DMS153 (cell line): ENCODE measurements at regions not wholly inside any gene's neighbourhood (a gene's known extent, or its start where the extent isn't known, plus 50 kb on each side); places are given as distances from the start of the nearest gene placed in this dataset.
"Not testable (repeated sequence)": the region's sequence is repeated elsewhere in the genome, so short reads cannot be mapped to it uniquely, and the experiment has no call there.

Experiments
- DNase-seq: peaks from one replicate; lab custom pipeline; 2025; lab: John Stamatoyannopoulos, UW

DNA sequence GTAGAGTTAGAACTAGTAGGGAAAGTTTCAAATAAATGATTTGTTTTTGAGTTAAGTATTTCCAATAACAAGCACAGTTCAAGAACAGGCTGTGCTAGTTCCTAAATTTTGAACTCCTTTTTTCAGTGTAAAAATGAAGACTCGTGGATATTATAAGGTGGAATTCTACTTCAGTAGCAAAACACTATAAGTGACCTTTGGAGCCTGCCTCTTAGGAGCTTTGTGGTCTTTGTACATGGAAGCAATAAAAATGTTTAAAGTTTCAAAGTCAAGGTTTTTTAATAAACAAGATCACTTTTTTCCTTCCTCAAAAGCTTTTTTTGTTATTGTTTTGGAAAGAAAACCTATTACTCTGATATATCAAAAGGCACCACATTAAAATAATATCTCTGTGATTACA, 292.4 kb upstream of the VWC2 start:
- no peak for DNase-seq

DNA sequence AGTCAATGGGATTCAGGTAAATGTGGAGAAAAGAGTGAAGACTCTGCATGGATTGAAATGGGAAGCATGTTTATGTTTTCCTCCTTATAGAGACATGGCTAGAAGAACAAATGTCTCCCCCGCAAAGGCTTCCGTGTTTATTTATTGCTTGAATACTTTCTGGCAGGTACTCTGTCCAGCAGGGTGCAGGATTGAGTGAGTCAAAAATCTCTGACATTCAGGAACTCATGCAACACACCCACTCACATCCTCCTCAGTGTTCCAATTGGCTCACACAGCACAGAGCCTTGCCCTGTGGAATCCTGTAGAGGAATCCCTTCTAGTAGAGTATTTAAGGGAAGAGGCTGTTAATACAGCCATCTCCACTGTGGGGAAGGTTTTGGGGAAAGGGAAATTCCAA, 290.3 kb upstream of the VWC2 start:
- peak; percentile 29 for DNase-seq

DNA sequence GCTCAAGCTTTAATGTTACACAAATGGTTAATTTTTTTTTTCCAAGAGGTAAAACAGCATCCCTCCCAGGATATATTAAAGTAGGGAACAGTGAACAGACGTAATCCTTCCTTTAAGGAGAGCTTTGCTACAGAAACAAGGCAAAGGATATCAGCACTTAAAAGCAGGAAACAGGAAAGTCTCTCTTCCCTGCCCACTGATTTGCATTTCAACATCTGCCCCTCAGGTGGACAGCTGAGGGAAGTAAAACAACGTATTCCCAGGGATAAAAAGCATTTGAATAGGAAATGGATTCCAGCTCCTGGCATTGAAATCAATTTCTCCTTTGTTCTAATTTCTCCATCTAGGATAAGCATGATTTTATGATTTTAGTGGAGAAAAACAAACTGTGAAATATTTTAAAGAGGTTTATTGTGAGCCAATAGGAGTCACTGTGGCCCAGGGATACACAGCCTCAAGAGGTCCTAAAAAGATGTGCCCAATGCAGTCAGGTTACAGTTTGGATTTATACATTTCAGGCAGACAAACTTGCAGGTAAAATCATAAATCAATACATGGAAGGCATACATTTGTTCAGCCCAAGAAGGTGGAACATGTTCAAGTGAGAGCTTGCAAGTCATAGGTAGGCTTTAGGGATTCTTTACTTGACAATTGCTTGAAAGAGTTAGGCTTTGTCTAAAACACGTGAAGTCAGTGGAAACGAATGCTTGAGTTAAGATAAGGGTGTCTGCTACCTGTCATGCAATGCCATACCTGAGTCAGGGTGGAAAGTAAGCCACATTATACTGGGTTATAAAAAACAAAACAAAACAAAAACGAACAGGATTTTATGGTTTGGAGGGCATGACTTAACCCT, 286.2 kb upstream of the VWC2 start:
- DNase-seq: no peak

DNA sequence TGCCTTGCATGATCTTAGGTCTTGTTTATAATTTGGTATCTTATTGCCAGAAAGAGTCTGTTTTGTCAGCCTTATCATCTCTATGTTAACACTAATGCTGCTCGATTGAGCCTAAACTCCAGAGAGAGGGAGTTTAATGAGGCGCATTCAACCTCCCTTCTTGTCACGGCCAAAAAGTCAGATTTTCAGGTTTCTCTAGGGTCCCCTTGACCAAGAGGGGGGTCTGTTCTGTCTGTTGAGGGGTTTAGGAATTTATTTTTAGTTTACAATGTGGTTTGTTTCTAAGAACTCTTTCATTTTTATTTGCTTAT, 285.7 kb upstream of the VWC2 start:
- DNase-seq: no peak

DNA sequence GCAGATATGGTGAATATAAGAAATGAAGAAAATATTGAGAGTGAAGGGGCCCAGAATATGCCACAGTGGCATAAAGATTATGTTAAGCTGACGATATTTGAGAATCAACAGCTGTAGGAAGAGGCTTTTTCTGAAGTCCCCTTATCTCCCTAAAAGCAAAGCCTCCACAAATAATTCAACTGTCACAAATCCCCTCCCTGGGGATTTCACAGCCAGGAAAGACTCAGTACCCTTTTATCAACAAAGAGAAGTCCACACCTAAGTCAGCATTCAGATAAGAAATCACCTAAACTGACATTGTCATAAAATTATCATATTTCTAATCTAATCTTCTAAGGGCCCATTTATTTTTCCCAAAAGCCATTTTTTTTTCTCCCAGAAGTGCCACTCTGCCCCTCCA, 284.9 kb upstream of the VWC2 start:
- DNase-seq: no peak

DNA sequence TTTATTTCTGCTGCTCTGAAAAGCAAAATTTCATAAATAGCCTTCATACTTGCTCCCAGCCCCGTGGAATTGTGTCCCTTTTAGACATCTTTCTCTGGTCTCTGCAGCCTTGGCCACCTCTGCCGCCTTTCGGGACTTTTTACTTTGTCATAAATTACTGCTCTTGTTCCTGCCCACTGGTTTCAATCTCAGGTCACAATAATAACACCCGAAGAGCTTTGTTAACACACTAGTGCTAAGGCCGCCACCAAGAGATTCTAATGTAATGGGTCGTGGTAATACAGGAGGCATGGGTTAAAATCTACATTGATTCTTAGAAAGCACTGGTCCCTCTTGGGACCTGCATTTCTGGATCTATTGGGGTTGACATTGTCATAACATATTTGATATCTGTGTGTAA, 276.0 kb upstream of the VWC2 start:
- DNase-seq: no peak

DNA sequence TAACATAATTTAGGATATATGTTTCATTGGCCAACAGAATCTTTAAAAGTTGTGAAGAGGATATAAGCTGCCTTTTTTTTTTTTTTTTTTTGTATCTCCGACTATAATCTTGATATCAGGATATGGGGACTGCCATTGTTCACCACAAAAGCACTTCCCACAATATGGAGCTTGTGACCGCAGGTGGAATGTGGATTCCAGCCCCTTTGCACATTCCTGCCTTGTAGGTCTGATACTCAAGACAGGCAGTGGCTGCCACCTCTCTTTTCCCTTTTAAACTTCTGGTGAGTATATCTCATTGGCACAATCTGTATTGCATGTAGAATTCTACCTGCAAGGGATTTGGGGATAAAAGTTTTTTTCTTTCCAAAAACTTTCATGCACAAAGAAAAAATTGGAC, 272.7 kb upstream of the VWC2 start:
- DNase-seq: no peak

DNA sequence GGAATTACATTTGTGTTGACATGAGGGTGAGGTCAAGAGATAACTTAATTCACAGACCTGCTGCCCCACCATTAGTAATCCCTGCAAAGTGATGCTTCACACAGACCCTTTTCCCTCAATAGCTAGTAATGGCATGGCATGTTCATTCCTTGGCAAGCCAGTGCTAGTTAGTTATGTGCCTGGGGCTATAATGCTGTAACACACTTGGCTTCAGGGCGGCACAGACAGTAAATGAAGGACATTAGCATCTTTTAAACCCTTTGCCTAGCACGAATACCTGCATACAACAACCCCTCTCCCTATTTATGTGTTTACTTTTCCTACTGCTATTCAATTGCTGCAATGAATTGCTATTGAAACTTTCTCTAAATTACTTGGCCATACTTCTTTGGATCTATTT, 266.2 kb upstream of the VWC2 start:
- DNase-seq: not testable (repeated sequence)

DNA sequence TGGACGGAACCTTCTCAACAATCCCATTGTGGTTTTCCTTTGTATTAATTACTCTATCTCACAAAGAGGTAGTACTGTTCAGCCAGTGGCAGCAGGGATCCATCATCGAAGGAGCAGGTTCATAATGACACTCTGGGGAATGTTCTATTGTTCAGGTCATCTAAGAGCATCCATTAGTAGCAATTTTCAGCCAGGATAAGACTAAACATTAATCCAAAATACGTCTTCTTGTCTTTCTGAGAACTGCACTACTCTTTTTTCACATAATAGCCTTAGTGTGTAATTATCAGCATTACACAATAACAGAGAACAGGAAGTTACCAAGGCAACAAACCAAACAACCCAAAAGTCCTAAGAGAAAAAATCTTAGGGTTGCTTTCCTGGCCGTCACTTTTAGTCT, 259.5 kb upstream of the VWC2 start:
- peak; percentile 36 for DNase-seq

DNA sequence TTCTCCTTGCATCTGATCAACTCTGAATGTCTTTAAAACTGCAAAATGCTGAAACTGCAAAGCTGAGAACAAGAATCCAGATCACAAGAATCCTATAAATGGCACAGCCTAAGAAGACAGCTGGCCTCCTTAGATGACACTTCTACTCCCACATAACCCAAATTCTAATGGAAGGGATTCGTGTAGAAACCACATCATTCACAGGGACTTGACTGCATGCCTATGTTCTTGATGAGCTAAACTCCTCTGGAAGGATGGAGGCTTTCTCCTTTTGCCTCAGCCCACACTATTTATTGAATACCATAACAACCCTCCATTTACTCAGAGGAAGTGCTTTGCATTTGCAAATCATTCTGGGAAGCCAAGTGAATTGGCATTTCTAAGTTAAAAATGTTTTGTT, 252.5 kb upstream of the VWC2 start:
- DNase-seq: no peak

DNA sequence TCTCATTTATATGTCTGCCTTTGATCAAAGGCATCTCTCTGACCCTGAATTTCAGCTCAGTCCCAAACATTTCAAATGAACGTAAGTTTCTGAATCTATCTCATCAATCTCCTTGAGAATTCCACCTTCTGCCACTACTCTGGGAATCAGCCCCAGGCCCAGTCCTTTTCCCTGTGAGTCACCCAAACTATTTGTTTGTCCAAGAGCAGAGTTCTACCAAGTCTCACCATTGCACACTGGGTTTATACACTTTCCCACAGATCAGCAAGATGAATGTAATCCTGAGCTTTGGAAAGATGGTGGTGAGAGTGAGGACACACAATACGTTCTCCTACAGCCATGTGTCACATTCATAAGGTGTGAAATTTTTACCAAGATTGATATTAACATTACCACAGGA, 251.3 kb upstream of the VWC2 start:
- no peak for DNase-seq

DNA sequence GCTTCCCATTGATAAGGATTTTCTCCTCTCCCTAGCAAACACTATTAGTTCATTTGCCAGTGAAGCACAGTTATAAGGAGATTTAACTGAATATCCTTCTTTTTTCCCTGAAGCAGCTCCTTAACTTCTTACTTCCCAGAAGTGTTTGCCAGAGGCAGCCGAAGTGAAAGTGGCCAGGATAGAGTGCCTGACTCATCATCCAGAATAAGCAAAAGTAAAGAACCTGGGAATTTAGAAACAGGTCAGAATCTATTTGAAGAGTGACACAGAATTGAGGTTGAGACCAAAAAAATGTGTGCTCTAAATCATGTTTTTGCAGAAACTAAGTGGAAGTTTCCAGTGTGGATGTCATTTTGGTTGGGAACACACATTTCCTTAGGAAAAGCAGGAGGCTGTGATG, 249.6 kb upstream of the VWC2 start:
- DNase-seq: no peak

DNA sequence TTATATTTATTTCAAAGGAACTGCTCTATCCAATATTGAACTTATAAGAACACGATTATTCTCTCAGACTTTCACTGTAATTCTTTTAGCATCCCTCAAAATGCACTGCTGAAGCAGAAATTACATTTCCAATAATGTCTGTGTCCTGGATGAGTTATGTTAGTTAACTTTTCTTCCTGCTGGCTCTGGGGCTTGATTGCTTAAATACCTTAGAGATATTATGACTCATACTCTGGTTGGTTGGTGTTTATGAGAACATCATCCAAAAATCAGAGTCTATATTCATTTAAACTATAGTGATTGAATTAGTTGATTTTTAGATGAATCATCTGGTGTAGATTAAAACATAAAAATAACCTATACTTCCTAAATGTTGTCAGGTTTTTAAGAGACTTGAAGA, 246.3 kb upstream of the VWC2 start:
- no peak for DNase-seq

DNA sequence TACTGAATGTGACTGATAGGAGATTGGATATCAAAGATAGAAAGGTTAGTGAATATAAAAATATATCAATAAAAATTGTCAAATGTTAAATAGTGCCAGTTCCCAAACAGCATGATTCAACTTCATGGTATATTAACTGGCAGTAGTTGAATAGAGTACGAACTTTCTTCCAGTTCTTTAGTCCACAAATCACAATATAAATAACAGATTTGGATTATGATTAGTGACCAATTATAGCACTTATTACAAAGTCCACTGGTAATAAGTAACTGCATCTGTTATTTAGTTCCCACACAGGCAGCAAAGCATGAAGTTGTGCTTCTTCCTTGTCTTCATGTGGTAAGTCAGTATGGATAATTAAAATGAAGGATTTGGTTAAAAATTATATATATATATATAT, 243.0 kb upstream of the VWC2 start:
- no peak for DNase-seq

DNA sequence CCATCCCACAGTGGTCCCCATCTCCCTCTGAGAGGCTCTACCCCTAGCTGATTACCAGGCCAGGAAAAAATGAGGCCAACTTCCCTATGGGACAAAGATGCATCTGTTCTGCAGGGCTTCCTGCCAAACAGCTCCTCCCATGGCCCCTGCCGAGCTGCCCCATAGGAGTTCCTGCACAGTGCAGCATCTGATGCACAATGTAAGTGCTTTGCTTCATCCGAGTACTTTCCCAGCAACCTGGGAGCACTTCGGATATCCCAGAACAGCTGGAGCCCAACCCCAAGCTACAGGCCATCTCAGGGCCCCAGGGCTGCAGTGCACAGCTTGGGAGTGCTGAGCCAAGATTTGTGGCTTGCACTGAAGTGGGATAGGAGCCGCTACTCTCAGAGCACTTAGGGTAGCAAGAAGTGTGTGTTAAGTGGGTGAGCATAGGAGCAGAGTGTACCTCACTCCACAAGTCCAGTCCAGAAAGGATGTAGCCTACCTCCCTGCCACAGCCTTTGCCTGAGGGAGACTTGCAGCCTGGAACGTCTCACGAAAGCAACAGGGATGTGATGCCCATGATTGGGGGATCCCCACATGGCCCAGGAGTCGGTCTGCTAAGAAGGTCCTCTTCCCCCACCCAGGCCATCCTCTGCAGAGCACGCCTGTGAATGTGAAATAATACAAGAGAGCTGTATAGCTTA, 209.6 kb upstream of the VWC2 start:
- no peak for DNase-seq

DNA sequence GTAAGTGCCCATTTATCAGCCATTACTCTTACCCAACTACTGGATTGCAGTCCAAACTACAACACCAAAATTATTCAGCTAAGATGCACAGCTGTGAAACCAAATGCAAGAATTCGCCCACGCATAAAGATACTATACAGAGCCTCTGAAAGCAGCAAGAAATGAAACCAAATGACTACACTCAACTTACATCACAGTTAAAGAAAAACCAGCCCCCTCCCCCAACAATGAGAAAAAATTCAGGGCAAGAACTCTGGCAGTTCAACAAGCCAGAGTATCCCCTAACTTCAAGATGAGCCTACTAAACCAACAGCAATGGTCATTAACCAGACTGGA, 209.1 kb upstream of the VWC2 start:
- DNase-seq: no peak

DNA sequence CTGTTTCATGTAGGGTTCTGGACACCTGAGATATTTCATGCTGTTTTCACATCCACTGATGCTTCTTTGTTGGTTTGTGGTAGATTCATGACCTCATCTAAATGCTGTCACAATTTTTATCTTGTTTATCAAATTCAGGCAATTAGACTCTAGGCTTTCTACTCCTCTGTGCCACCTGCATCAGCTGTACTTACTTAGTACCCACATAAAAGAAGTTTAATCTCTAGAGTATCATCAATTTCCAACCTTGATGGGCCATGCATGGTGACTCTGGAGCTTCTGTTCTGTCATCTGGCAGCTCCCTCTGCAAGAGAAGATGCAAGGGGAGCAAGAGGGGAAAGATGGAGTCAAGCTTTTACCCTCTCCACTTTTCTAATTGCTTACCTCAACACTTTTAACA, 195.9 kb upstream of the VWC2 start:
- no peak for DNase-seq

DNA sequence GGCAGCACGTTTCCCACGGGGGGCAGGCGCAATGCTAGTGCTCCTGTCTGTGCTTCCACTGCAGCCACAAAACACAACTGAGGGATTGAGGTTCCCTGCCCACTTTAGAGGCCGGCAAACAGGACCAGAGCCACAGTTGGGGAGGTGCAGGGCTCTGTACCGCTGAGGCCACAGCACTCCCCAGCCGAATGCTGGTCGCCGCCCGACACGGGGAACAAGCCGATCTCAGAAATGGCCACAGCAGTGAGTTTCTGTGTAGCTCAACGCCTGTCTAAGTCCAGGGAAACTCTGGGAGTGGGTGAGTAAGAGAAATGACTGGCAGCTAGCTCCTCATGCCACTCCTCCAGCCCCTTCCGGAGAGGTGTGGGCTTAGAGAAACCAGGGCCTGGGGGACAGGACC, 194.0 kb upstream of the VWC2 start:
- DNase-seq: no peak

DNA sequence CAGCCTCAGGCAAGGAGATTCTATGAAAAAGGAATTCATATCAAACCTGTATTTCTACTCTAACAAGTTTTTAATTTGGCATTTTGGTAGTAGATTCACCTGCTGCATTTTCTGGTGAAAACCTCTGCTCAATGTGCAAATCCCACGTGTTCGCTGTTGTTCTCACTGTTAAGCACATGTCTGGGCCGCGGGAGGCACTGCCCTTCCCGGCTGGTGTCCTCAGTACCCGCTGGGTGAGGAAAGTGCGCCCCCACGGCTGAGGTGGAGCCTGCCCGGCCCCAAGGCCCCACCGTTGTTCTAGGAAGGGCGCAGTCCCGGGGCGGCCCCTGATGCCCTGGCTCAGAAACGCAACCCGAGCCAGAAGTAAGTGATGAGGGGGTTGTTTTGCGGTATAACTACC, 193.4 kb upstream of the VWC2 start:
- DNase-seq: no peak

DNA sequence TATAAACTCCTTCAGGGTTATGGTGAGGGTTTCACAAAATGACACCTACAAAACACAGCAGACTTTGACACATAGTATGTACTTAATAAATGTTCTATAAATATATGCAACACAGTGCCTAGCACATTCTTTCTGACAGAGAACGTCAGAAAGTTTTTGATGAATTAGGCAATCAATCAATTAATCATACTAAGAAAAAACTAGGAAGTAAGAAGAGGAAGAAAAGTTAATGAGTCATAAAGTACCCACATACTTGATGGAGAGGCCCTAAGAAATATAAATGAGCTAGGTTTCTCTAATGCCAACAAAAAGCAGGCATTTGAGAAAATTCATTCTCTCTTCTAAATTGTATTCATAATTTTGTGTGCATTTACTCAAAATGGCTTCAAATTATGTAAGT, 192.7 kb upstream of the VWC2 start:
- DNase-seq: no peak

DNA sequence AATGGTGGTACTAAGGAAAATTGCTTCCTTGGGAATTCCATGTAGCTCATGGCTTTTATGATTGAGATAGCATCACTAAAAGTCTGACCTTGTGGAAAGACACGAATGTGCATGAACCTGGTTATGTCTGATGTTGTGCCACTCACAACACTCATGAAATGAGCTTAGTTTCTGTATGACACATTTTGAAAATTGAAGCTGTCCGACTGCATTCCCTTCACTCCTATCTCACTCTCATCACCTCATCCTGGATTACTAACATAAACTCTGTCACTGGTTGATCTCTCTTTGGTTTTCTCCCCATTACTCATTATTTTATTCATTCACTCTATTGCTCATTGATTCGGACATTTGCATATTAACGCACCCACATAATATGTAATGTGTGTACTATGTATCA, 190.0 kb upstream of the VWC2 start:
- DNase-seq: no peak

DNA sequence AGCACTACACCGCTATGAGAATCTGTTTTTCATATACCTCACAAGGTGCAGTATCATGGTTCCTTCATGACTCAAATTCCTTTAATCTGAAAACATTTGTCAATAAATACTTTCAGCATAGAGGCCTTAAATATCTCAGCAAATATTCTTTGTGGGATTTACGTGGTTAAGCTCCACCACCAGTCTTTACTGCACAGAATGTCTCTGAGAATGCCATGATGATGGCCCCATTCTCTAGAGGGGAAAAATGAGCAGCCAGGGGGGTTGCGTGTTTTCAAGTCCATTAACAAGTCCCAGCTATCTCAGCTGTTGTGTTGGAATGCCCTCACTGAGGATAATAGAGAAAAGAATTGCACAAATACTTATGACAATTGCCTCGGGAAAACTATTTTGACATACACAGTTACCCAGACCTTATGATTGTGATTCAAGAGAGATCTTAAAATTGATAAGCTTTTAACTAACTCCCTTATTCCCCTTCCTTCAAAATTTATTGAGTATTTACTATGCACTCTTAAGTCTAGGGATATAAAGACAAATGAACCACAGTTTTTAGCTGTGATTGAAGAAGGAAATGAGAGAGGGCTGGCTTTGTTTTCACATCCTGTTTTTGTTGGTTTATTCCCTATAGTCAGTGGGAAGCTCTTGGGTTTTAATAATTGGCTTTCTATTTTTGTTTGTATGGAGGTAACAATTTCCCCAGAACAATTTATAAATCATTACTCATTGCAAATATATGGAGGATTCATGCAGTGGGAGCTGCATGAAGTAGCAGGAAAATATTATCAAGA, 176.5 kb upstream of the VWC2 start:
- no peak for DNase-seq

DNA sequence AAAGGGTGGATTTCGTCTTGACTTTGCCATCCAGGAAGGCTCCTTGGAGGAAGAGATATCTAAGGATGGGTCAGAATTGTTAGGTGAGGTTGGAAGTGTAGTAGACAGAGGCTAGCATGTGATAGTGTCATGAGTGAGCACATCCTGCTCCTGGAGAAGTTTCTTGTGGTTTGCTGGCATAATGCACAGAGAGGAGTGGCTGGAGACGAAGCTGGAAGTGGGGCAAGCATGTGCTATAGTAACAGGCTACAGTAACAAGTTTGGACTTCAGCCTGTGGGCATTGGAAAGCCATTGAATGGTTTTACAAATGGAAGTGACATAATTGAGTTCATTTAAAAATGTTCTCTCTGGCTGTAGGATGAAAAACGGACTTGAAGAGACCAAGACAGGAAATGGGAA, 175.6 kb upstream of the VWC2 start:
- no peak for DNase-seq
